Vagina (tissue), 2 donors: ENCODE measurements at regions not wholly inside any gene's neighbourhood (a gene's known extent, or its start where the extent isn't known, plus 50 kb on each side); places are given as distances from the start of the nearest gene placed in this dataset.
"Not testable (repeated sequence)": the region's sequence is repeated elsewhere in the genome, so short reads cannot be mapped to it uniquely, and the experiment has no call there.

Experiments
- DNase-seq, 2 donors: peaks; one replicate each; pipeline ENCODE4 v3.0.0-alpha.2; 2017; ENCODE audit errors: extremely low spot score in 2 of 2
- H3K27ac ChIP-seq: fragments of 200-600 bp; sonication (generic); one replicate; pipeline ENCODE4 v1.5.1; 2019
- H3K27me3 ChIP-seq: fragments of 200-600 bp; sonication (generic); one replicate; pipeline ENCODE4 v1.5.1; 2019
- H3K36me3 ChIP-seq, 2 donors: fragments of 200-600 bp; sonication (generic); one replicate each; pipeline ENCODE4 v1.5.1; 2017 to 2019
- H3K4me1 ChIP-seq: fragments of 200-600 bp; sonication (generic); one replicate; pipeline ENCODE4 v1.5.1; 2019
- H3K4me3 ChIP-seq, 2 donors: fragments of 200-600 bp; sonication (generic); 1 replicate in 1 of 2; 2 replicates in 1 of 2; pipeline ENCODE4 v1.5.1; 2016 to 2019
- H3K9me3 ChIP-seq: fragments of 200-600 bp; sonication (generic); one replicate; pipeline ENCODE4 v1.5.1; 2019
- CTCF ChIP-seq, 3 experiments: fragments of 450-650 bp in 2 of 3; fragments of 200-600 bp in 1 of 3; sonication (generic) in 1 of 3; IDR thresholded peaks; one replicate each; pipeline ENCODE4 v1.5.1; 2017 to 2019; ENCODE audit warnings: antibody characterized with exemption in 3 of 3, mild to moderate bottlenecking in 2 of 3, moderate library complexity in 2 of 3
- POLR2A ChIP-seq, 2 donors: fragments of 450-650 bp; IDR thresholded peaks; one replicate each; pipeline ENCODE4 v1.6.1; 2017; ENCODE audit warnings: antibody characterized with exemption in 2 of 2, mild to moderate bottlenecking in 2 of 2, moderate library complexity in 2 of 2
- POLR2AphosphoS5 ChIP-seq, 2 donors: sonication (generic); formaldehyde crosslinking; IDR thresholded peaks; one replicate each; pipeline ENCODE4 v1.9.0; 2017; ENCODE audit warnings: antibody characterized with exemption in 2 of 2, mild to moderate bottlenecking in 2 of 2, low read depth in 1 of 2; ENCODE audit not compliant: insufficient read depth in 1 of 2
- intact Hi-C: fragments of 100-400 bp; cut with DNase I; formaldehyde crosslinking; loops from one replicate; pipeline ENCODE4 v1.15.1; 2023

DNA sequence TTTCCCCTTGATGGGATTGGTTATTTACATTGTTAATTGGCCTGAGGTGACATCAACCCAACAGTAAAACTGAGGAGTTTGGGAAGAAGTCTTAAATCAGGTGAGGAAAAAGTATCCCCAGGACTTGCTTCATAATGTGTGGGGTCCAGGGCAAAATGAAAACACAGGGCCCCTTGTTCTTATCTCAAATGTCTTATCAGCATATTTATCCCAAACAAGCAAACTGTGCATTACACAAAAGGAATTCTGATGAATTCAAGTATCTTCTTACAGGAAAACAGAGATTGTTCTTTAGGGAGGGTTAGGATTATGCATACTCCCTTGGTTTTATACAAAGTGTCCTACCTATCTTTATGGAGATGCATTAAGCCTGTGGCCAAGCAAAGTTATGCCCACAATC, 178.4 kb downstream of the SPTSSA start:
- Histone ChIP-seq H3K4me3 (no peak overlapping the region), H3K27me3 (no peaks in the 10 kb centered on the region), H3K27ac (no peak overlapping the region), H3K9me3 (no peaks in the 10 kb centered on the region), H3K4me1 (no peaks in the 10 kb centered on the region), H3K36me3 (no peaks in the 10 kb centered on the region)
- TF ChIP-seq POLR2A (IDR thresholded peaks at IDR 0.05) (no peak), CTCF (IDR thresholded peaks at IDR 0.05) (no peak), POLR2AphosphoS5 (IDR thresholded peaks at IDR 0.05; ENCODE audit: insufficient read depth in 1 of 2, low read depth in 1 of 2) (no peak)
- DNase-seq, result no peak
- intact Hi-C loops, result loop anchor here (10.0 kb wide), 1 partner anchor 1791 kb away; no protein-coding TSS in a partner anchor

DNA sequence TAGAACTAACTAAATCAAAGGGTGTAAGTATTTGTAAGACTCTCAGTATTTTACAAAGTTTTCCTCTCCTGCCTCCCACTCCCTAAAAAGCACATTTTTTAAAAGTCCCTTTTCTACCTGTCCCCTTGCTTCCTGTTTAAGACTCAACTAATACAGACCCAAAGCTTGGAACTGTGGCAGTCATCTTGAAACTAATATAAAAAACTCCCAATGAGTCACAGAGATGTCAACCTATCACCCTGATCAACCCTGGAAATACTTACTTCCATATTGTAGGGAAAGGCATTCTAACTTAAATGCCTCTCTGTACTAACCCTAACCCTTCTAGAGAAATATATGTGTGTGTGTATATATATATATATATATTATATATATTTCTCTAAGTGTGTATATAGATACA, 184.8 kb downstream of the SPTSSA start:
- Histone ChIP-seq H3K36me3 (no peaks in the 10 kb centered on the region), H3K9me3 (no peaks in the 10 kb centered on the region), H3K27me3 (no peaks in the 10 kb centered on the region), H3K27ac (no peak overlapping the region), H3K4me3 (no peak overlapping the region), H3K4me1 (no peaks in the 10 kb centered on the region)
- DNase-seq, result no peak
- TF ChIP-seq POLR2A (IDR thresholded peaks at IDR 0.05), result no peak
- no peak for TF ChIP-seq CTCF (IDR thresholded peaks at IDR 0.05)
- TF ChIP-seq POLR2AphosphoS5 (IDR thresholded peaks at IDR 0.05; ENCODE audit: insufficient read depth in 1 of 2, low read depth in 1 of 2), result no peak
- intact Hi-C loops, result no loop called here

- Histone ChIP-seq H3K4me1 (no peaks in the 10 kb centered on the region), H3K27ac (no peak overlapping the region), H3K4me3 (no peak overlapping the region), H3K27me3 (no peaks in the 10 kb centered on the region), H3K36me3 (no peaks in the 10 kb centered on the region), H3K9me3 (no peaks in the 10 kb centered on the region)
- intact Hi-C loops, result no loop called here
- DNase-seq, result no peak
- TF ChIP-seq POLR2AphosphoS5 (IDR thresholded peaks at IDR 0.05; ENCODE audit: insufficient read depth in 1 of 2, low read depth in 1 of 2), result no peak
- TF ChIP-seq POLR2A (IDR thresholded peaks at IDR 0.05), result no peak
- TF ChIP-seq CTCF (IDR thresholded peaks at IDR 0.05), result no peak
Observed at GRCh38 chr14:34275530-34275929, 186.5 kb downstream of the SPTSSA start.

GRCh38 chr14:34275078-34275477, 187.0 kb downstream of the SPTSSA start:
- no peaks in the 10 kb centered on the region for H3K27me3 ChIP-seq
- H3K27ac ChIP-seq, result no peak overlapping the region
- TF ChIP-seq POLR2AphosphoS5 (IDR thresholded peaks at IDR 0.05; ENCODE audit: insufficient read depth in 1 of 2, low read depth in 1 of 2) (no peak), POLR2A (IDR thresholded peaks at IDR 0.05) (no peak), CTCF (IDR thresholded peaks at IDR 0.05) (no peak)
- intact Hi-C loops, result no loop called here
- no peak overlapping the region for H3K4me3 ChIP-seq
- no peak for DNase-seq
- no peaks in the 10 kb centered on the region for H3K9me3 ChIP-seq
- H3K4me1 ChIP-seq, result no peaks in the 10 kb centered on the region
- H3K36me3 ChIP-seq, result no peaks in the 10 kb centered on the region

DNA sequence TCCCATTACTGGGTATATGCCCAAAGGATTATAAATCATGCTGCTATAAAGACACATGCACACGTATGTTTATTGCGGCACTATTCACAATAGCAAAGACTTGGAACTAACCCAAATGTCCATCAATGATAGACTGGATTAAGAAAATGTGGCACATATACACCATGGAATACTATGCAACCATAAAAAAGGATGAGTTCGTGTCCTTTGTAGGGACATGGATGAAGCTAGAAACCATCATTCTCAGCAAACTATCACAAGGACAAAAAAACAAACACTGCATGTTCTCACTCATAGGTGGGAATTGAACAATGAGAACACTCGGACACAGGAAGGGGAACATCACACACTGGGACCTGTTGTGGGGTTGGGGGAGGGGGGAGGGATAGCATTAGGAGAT, 188.3 kb downstream of the SPTSSA start:
- H3K27ac ChIP-seq, H3K27me3 ChIP-seq, intact Hi-C loops, DNase-seq, H3K9me3 ChIP-seq, H3K36me3 ChIP-seq, H3K4me3 ChIP-seq, H3K4me1 ChIP-seq: not testable (repeated sequence)

GRCh38 chr14:34270361-34270760, 191.7 kb downstream of the SPTSSA start:
- Histone ChIP-seq H3K4me3 (no peak overlapping the region), H3K9me3 (no peaks in the 10 kb centered on the region), H3K4me1 (no peaks in the 10 kb centered on the region), H3K27ac (no peak overlapping the region), H3K27me3 (no peaks in the 10 kb centered on the region), H3K36me3 (no peaks in the 10 kb centered on the region)
- intact Hi-C loops, result no loop called here
- TF ChIP-seq CTCF (IDR thresholded peaks at IDR 0.05) (no peak), POLR2A (IDR thresholded peaks at IDR 0.05) (no peak), POLR2AphosphoS5 (IDR thresholded peaks at IDR 0.05; ENCODE audit: insufficient read depth in 1 of 2, low read depth in 1 of 2) (no peak)
- no peak for DNase-seq
